ENCODE measurements at regions not wholly inside any gene's neighbourhood (a gene's known extent, or its start where the extent isn't known, plus 50 kb on each side); places are given as distances from the start of the nearest gene placed in this dataset.

GRCh38 chr12:42801271-42801670, 211.7 kb upstream of the PRICKLE1 start:
- no peak overlapping the region for H3K4ac ChIP-seq (ENCODE audit: low read depth, low read length)
- H2AFZ ChIP-seq (ENCODE audit: low read length), result no peak overlapping the region
- H3K4me3 Mint-ChIP-seq, result no peak overlapping the region
- no peak overlapping the region for H2BK120ac ChIP-seq (ENCODE audit: low read depth, low read length, poor library complexity, severe bottlenecking)
- DNase-seq, result no peak
- no peak overlapping the region for H3K14ac ChIP-seq (ENCODE audit: insufficient read depth, low read length)
- no peak overlapping the region for H3K27ac Mint-ChIP-seq
- H3K56ac ChIP-seq (ENCODE audit: insufficient read length, low read depth, low read length), result no peak overlapping the region
- peaks cover 0 to 2% of the 10 kb centered on the region in 2 experiments; a peak in 1 of 5 replicates for H3K9me3 Mint-ChIP-seq
- H4K20me1 ChIP-seq (ENCODE audit: control insufficient read depth, insufficient read depth, insufficient read length), result no peaks in the 10 kb centered on the region
- no peaks in the 10 kb centered on the region for H3K9me3 ChIP-seq (ENCODE audit: control insufficient read depth, low read depth, low read length)
- no peak overlapping the region for H2BK15ac ChIP-seq (ENCODE audit: low read depth, low read length)
- no peak overlapping the region for H2BK20ac ChIP-seq (ENCODE audit: low read depth, low read length, poor library complexity, severe bottlenecking)
- H2BK5ac ChIP-seq (ENCODE audit: insufficient read length, low read length), result no peak overlapping the region
- no peaks in the 10 kb centered on the region for H3K79me1 ChIP-seq (ENCODE audit: insufficient read depth, low read depth, low read length, poor library complexity, severe bottlenecking)
- H4K8ac ChIP-seq (replicated peaks; ENCODE audit: insufficient read length, low read depth, low read length), result no peak overlapping the region
- no peaks in the 10 kb centered on the region for H3K79me2 ChIP-seq (ENCODE audit: insufficient read depth, low read length)
- peaks cover 31 to 34% of the 10 kb centered on the region in 2 experiments for H3K4me1 Mint-ChIP-seq
- H3K36me3 Mint-ChIP-seq (ENCODE audit: insufficient read depth in 1 of 3, low read depth in 3 of 3), result peaks cover 0 to 4% (median 0%) of the 10 kb centered on the region in 3 experiments; a peak in 2 of 7 replicates
- H3K27ac ChIP-seq (ENCODE audit: insufficient read length, low read depth, low read length), result no peak overlapping the region
- H3K27me3 ChIP-seq (ENCODE audit: insufficient read depth, low read length), result no peaks in the 10 kb centered on the region
- no peak overlapping the region for H2AK5ac ChIP-seq (ENCODE audit: insufficient read length, low read length)
- H3K23me2 ChIP-seq (ENCODE audit: insufficient read length, low read depth, low read length, poor library complexity, severe bottlenecking), result no peaks in the 10 kb centered on the region
- H3T11ph ChIP-seq (ENCODE audit: low read length), result no peak overlapping the region
- no peak overlapping the region for H3K23ac ChIP-seq (ENCODE audit: insufficient read length, low read depth, low read length)
- no peak overlapping the region for H3K18ac ChIP-seq (ENCODE audit: insufficient read length, low read depth, low read length)
- peaks cover 11% of the 10 kb centered on the region for H3K4me1 ChIP-seq (ENCODE audit: insufficient read depth, low read length)
- no peak overlapping the region for H3K9ac ChIP-seq (ENCODE audit: extremely low read depth, insufficient read length, low read length)
- no CpG with 5 or more reads among the region's 2 CpGs for WGBS (ENCODE audit: extremely low coverage, insufficient read length, low lambda C conversion rate)
- H3K27me3 Mint-ChIP-seq (ENCODE audit: low read depth), result no peaks in the 10 kb centered on the region
- H4K5ac ChIP-seq (ENCODE audit: insufficient read length, low read depth, low read length), result no peak overlapping the region
- no peak for TF ChIP-seq CTCF (conservative IDR thresholded peaks at IDR 0.05)
- H3K4me2 ChIP-seq (ENCODE audit: insufficient read depth, insufficient read length, low read length), result no peak overlapping the region
- H4K91ac ChIP-seq (ENCODE audit: insufficient read length, low read depth, low read length), result no peak overlapping the region
- no peak overlapping the region for H2BK12ac ChIP-seq (ENCODE audit: insufficient read length, low read depth, low read length)
